ENCODE measurements at regions not wholly inside any gene's neighbourhood (a gene's known extent, or its start where the extent isn't known, plus 50 kb on each side); places are given as distances from the start of the nearest gene placed in this dataset.
"Not testable (repeated sequence)": the region's sequence is repeated elsewhere in the genome, so short reads cannot be mapped to it uniquely, and the experiment has no call there.

- TF ChIP-seq CTCF, POLR2A (IDR thresholded peaks at IDR 0.05): not testable (repeated sequence)
Observed at GRCh38 chr1:101123904-101124303, 98.3 kb upstream of the DPH5 start.

Measured in ovary (tissue), 3 donors.